Adrenal gland (tissue), 9 donors: ENCODE measurements at regions not wholly inside any gene's neighbourhood (a gene's known extent, or its start where the extent isn't known, plus 50 kb on each side); places are given as distances from the start of the nearest gene placed in this dataset.

Source experiments
- DNase-seq, 7 donors: peaks; one replicate each; pipeline ENCODE4 v3.0.0-alpha.2; 2019 to 2020
- H3K27ac ChIP-seq, 5 donors: fragments of 200-600 bp; sonication (generic) in 4 of 5; 1 replicate in 3 of 5; 2 replicates in 2 of 5; pipeline versions ENCODE4 v1.5.1 to v1.8.0; 2016 to 2020; ENCODE audit warnings: mild to moderate bottlenecking in 1 of 5
- H3K27me3 ChIP-seq: fragments of 200-600 bp; 2 replicates; pipeline ENCODE4 v1.8.0; 2021
- H3K36me3 ChIP-seq, 2 donors: fragments of 200-600 bp; replicated peaks in 1 of 2; 1 replicate in 1 of 2; 2 replicates in 1 of 2; pipeline versions ENCODE4 v1.5.1 to v1.8.0; 2018 to 2022
- H3K4me1 ChIP-seq, 2 donors: fragments of 200-600 bp; replicated peaks in 1 of 2; 1 replicate in 1 of 2; 2 replicates in 1 of 2; pipeline versions ENCODE4 v1.5.1 to v1.8.0; 2018 to 2021
- H3K4me3 ChIP-seq, 4 donors: fragments of 200-600 bp; sonication (generic) in 3 of 4; one replicate each; pipeline ENCODE4 v1.5.1; 2016 to 2018
- H3K9me3 ChIP-seq, 3 donors: fragments of 200-600 bp; sonication (generic) in 1 of 3; replicated peaks in 1 of 3; 1 replicate in 2 of 3; 2 replicates in 1 of 3; pipeline versions ENCODE4 v1.5.1 to v1.8.0; 2016 to 2021
- CTCF ChIP-seq, 6 experiments: fragments of 450-650 bp in 4 of 6; fragments of 200-600 bp in 2 of 6; sonication (generic) in 1 of 6; IDR thresholded peaks; 1 replicate in 5 of 6; 2 replicates in 1 of 6; pipeline versions ENCODE4 v1.5.1 to v1.8.0; 2016 to 2021; ENCODE audit warnings: antibody characterized with exemption in 6 of 6, mild to moderate bottlenecking in 2 of 6, moderate library complexity in 1 of 6
- POLR2A ChIP-seq, 2 donors: fragments of 450-650 bp; IDR thresholded peaks; one replicate each; pipeline ENCODE4 v1.6.1; 2017; ENCODE audit warnings: antibody characterized with exemption in 2 of 2, mild to moderate bottlenecking in 2 of 2, moderate library complexity in 1 of 2
- WGBS, 4 donors: extraction: QIAGEN DNeasy Blood & Tissue Kit in 2 of 4; methylation state at CpG; one replicate each; pipeline versions ENCODE4 v1.1.5 to v1.1.7; 2013 to 2017; 5-methylcytosine and 5-hydroxymethylcytosine counted together
- intact Hi-C, 2 donors: fragments of 100-400 bp; cut with DNase I; formaldehyde crosslinking; loops; one replicate each; pipeline versions ENCODE4 v1.14.1 to v1.15.0; 2022 to 2023
- donor health status: healthy with polysubstance abuse.
- donor health status: Bipolar disorder and iron deficiency.
- donor health status: DM: yes; HTN: yes; CAD: no.
- donor health status: DM: no; HTN: no; CAD: no.
- donor health status: DM: no; HTN: no; CAD: no.

GRCh38 chr20:7820897-7821296 lies 119.4 kb downstream of the HAO1 start:
- intact Hi-C loops: no loop called here
- no peak for DNase-seq
- Histone ChIP-seq H3K27ac (no peak overlapping the region), H3K4me3 (no peak overlapping the region), H3K27me3 (no peaks in the 10 kb centered on the region), H3K9me3 (no peaks in the 10 kb centered on the region), H3K4me1 (no peaks in the 10 kb centered on the region), H3K36me3 (no peaks in the 10 kb centered on the region)
- 63 to 66% (median 65%) methylated on average over 4 of the region's 4 CpGs for WGBS, 4 donors
- no peak for TF ChIP-seq POLR2A (IDR thresholded peaks at IDR 0.05)
- TF ChIP-seq CTCF (IDR thresholded peaks at IDR 0.05): no peak

- intact Hi-C loops: no loop called here
- Histone ChIP-seq H3K4me1 (no peaks in the 10 kb centered on the region), H3K27me3 (no peaks in the 10 kb centered on the region), H3K9me3 (no peaks in the 10 kb centered on the region), H3K27ac (no peak overlapping the region), H3K4me3 (no peak overlapping the region), H3K36me3 (no peaks in the 10 kb centered on the region)
- 86 to 97% (median 95%) methylated on average over 2 of the region's 2 CpGs for WGBS, 4 donors
- no peak for DNase-seq
- TF ChIP-seq POLR2A (IDR thresholded peaks at IDR 0.05): no peak
- no peak for TF ChIP-seq CTCF (IDR thresholded peaks at IDR 0.05)
Observed at GRCh38 chr20:7822772-7823171, 117.5 kb downstream of the HAO1 start.

GRCh38 chr20:7828437-7828836 lies 111.8 kb downstream of the HAO1 start:
- Histone ChIP-seq H3K27me3 (no peaks in the 10 kb centered on the region), H3K27ac (no peak overlapping the region), H3K4me1 (no peaks in the 10 kb centered on the region), H3K36me3 (no peaks in the 10 kb centered on the region), H3K9me3 (no peaks in the 10 kb centered on the region), H3K4me3 (no peak overlapping the region)
- TF ChIP-seq CTCF (IDR thresholded peaks at IDR 0.05) (no peak), POLR2A (IDR thresholded peaks at IDR 0.05) (no peak)
- intact Hi-C loops: no loop called here
- DNase-seq: no peak
- 55 to 85% (median 80%) methylated on average over 2 of the region's 2 CpGs for WGBS, 4 donors

- intact Hi-C loops: no loop called here
- TF ChIP-seq CTCF (IDR thresholded peaks at IDR 0.05): no peak
- no peak for TF ChIP-seq POLR2A (IDR thresholded peaks at IDR 0.05)
- Histone ChIP-seq H3K4me1 (no peaks in the 10 kb centered on the region), H3K9me3 (no peaks in the 10 kb centered on the region), H3K27me3 (no peaks in the 10 kb centered on the region), H3K27ac (no peak overlapping the region), H3K36me3 (no peaks in the 10 kb centered on the region), H3K4me3 (no peak overlapping the region)
- WGBS, 4 donors: 67 to 71% (median 68%) methylated on average over 4 of the region's 4 CpGs
- DNase-seq: no peak
Observed at GRCh38 chr20:7829031-7829430, 111.2 kb downstream of the HAO1 start.
